ENCODE measurements at regions not wholly inside any gene's neighbourhood (a gene's known extent, or its start where the extent isn't known, plus 50 kb on each side); places are given as distances from the start of the nearest gene placed in this dataset.
"Not testable (repeated sequence)": the region's sequence is repeated elsewhere in the genome, so short reads cannot be mapped to it uniquely, and the experiment has no call there.

- DNase-seq, result no peak
These were observed 481.6 kb upstream of the LRRC7 start for GRCh38 chr1:69086148-69086547.

DNA sequence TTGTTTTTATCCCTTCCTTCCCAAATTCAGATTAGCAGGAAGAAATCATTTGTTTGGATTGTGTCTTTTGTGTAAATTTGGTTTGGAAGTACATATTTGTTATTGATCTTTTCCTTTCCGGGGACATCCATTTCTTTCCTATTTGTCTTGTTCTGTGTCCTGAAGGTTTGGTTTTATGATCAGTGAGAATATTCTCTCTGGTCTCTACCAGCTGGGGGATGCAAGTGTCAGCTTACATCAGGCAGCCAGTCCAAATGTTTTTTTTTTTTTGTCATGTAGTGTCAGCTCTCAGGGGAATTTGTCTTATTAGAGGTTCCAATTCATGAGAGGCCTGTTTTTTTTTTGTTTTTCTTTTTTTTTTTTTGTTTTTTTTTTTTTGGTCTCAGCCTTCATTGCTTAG is 479.2 kb upstream of the LRRC7 start:
- DNase-seq, result no peak

DNA sequence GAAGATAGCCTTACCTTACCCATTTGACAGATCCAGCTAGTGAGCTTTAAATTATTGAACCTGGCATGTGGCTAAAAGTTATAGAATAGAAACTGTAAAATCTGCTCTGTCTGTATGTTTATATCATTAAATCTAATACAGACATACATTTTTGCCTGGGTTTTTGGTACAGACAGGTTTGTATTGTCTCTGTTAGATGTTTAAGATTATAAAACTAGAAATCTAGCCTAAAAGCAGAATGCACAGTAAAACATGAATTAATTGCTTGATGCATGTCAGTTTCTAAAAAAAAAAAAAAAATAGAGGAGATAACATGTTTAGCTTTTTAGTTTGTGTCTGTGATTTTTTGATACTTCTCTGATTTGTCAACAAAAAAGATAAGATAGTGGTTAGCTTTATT is 477.6 kb upstream of the LRRC7 start:
- DNase-seq, result no peak

GRCh38 chr1:69090752-69091151 is 477.0 kb upstream of the LRRC7 start:
- no peak for DNase-seq

GRCh38 chr1:69102058-69102457 is 465.7 kb upstream of the LRRC7 start:
- not testable (repeated sequence) for DNase-seq

DNA sequence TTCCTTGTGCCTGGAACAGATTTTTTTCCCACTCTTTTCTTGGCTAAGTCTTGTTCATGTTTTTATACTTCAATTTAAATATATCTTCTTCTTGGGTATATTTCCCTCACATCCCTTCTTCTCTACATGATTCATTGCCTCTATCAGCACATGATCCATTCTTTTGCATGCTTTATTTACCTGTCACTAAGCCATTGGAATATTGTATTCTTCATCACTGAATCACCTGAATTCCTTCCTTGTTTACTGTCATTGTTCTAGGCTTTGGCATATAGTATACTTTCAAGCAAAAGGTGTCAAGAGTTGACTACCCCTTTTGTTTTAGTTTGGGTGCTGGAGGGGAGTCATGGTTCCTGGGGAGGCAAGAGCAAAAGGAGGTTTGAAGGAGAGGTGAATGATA is 464.5 kb upstream of the LRRC7 start:
- DNase-seq, result no peak

GRCh38 chr1:69103705-69104385 is 463.9 kb upstream of the LRRC7 start:
- no peak for DNase-seq

GRCh38 chr1:69104894-69105293 is 462.8 kb upstream of the LRRC7 start:
- no peak for DNase-seq

DNA sequence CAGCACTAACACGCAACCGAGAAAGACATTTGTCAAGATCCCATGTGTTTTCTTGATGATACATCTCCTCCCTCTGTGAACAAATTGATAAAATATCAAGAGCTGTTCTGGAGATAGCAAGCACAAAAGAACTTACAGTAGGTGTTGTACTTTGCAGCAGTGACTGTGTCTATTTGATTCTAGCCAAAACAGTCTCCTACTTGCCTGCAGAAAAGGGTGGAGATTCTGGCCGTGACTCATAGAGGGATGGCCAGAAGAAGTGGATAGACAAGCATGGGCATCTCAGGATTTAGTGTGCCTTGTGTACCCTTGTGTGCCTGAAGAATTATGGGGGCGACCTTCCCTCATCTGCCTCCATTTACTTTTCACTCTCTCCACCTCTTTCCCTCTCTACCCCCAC is 458.4 kb upstream of the LRRC7 start:
- no peak for DNase-seq

DNA sequence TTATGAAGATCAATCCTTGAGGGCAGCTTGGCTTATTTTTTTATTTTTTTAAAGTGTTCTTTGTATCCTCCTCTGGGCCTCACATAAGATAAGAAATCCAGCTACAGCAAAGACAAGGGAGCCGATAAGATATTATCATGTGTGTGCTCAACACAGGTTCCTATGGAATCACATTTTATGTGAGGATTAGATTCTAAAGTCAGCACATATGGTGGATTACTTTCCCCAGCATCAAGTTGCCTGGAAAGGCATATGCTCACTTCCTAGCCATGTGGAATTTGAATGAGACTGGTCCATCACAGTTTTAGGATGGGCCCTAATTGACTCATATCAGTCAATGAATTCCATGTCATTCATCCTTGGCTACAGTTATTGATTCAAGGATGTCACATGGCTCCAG is 456.9 kb upstream of the LRRC7 start:
- DNase-seq, result no peak

- not testable (repeated sequence) for DNase-seq
These were observed 447.5 kb upstream of the LRRC7 start for GRCh38 chr1:69120126-69120741.

DNA sequence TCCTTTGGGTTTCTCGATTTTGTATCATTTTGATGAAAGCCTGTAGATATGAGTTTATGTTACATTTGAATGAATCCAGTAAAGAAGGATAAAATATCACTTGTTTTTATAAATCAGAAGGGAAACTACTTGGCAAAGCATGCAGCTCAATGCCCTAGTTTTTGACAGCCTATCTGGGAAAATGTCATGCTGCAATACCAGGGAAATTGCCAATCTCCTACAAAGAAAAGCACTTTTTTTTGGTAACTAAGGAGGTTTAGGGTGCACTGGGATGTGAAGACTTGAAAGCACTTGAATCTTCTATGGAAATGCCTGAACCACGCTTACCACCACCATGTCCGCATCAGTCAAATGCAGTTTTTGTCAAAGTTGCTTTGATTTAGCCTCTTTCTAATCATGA is 446.9 kb upstream of the LRRC7 start:
- DNase-seq, result no peak

DNA sequence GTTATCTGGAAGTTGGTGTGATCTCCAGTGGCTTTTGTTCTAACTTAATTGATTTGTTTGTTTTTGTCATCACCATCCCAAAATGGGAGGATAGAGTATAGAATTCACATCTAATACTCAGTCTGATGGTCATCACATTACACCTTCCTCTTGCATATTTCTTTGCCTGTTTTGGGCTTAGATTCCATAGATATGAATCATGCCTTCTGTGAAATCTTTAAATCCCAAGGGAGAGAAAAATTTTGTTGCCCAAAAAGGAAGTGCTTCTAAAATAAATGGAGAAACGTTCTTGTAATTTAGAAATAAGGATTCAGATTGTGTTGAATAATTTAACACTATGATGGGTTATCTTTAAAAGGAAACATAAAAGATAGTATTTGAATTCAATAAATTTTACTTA is 446.0 kb upstream of the LRRC7 start:
- DNase-seq, result no peak

DNA sequence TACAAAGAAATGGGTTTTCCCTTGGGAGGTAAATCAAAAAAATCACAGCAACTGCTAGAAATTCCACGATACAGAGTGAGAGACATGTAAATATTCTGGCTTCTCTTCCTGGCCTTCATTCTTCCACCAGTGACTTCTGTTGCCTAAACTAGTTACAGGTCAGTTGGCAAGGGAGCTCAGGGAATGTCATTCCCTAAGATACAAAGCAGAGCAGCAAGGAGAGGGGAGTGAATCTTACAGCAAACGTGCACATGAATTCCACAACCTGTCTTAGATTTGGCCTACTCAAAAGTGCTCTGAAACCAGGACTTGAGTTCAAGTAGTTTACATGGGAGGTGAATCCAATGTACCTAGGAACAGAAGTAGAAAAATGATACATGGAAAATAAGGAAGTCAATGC is 445.3 kb upstream of the LRRC7 start:
- no peak for DNase-seq

DNA sequence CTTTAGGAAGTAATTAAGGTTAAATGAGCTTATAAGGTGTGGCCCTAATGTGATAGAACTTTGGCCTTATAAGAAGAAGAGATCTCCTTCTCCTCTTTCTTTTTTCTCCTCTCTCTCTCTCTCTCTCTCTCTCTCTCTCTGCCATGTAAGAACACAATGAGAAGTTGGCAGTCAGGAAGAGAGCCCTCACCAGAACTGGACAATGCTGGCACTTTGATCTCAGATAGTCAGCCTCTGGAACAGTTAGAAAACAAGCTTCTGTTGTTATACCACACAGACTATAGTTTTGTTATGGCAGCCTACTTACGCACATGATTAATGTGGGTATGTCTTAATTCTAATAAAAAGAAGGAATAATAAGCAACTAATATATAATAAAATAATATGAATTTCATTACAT is 444.2 kb upstream of the LRRC7 start:
- DNase-seq, result no peak

DNA sequence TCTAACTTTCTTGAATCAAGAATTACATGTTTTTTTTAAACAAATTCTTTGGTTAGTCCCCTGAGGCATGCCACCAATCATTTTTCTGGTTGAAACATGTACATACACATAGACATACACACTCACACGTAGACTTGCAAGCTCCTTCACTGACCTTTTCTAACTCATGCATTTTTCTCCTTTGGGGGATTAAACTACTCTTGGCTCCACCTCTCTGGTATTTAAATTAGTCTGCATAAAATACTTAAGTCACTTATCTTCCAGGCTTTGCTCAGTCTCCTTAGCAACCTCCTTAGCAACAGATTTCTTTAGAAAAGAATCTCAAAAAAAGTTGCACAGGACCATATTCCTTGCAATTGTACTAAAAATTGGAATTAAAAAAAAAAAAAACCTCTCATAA is 440.9 kb upstream of the LRRC7 start:
- DNase-seq, result no peak

- no peak for DNase-seq
These were observed 439.5 kb upstream of the LRRC7 start for GRCh38 chr1:69128204-69128603.

GRCh38 chr1:69129538-69129937 is 438.2 kb upstream of the LRRC7 start:
- DNase-seq, result no peak

GRCh38 chr1:69138172-69138571 is 429.6 kb upstream of the LRRC7 start:
- DNase-seq, result no peak

- DNase-seq, result no peak
These were observed 428.7 kb upstream of the LRRC7 start for GRCh38 chr1:69139007-69139406.

- DNase-seq, result no peak
These were observed 421.4 kb upstream of the LRRC7 start for GRCh38 chr1:69146303-69146702.

DNA sequence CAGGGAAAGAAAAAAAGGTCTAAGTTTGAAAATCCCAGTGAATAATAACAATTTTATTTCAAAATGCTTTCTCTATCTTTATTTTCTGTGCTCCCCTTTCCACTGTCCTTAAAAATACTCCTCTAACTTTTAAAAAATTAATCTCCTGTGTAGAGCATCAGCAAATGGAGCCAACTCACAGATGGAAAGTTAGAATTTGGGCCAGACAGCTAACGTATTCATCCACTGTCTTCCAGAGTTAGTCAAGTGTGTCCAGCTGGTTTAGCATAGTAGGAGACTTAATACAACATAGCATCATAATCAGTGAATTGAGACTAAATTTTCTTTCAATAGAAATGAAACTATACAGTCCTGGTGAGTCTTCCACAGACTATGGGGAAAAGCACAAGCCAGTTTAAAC is 419.0 kb upstream of the LRRC7 start:
- DNase-seq, result no peak

DNA sequence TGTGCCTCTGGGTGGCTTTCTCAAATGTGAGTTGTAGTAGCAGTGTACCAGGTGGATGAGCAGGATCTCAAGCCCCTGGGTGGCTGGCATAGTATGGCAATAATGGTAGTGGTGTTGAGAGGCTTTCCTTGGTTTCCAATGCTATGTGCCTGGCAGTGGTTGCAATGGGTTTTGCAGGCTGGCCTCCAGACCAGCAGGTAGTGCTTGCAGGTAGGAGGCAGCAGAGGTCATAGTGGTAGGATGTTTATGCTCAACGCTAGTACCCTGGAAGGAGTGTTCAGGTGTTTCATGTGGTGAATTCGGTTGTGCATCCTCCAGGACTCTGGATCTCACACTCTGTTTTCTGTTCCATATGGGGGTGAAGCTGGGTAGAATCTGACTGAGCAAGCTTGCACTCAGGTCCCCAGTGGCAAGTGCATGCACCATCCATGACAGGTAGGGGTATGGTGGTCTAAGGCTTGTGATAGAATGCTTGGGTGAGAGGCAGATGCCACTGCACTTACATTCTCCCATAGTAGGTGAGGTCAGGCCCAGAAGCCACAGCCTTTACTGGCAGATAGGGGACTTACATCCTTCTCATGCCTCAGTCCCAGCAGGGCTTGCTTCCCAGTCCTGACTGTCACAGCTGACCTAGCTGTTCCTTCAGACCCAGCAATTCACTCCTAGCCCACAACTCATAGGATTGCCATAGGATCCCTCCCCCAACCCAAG is 410.5 kb upstream of the LRRC7 start:
- DNase-seq, result no peak

DNA sequence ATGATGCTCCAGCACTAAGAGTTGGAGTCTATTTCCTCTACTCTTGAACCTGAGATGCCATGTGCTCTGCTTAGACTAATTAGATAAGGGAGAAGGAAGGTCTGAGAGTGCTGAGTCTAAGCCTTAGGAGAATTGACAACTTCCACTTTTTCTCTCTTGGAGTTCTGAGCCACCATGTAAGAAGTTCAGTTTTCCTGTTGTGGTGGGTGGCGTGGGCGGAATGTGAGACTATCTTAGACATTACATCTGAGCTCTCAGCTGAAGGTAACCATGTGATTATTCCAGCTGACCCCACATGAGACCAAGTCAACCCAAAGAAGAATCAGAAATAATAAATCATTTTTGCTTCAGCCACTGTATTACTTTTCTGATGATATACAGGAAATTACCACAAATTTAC is 404.5 kb upstream of the LRRC7 start:
- DNase-seq, result peak; percentile 45 to 63 (median 53)
